ENCODE measurements at regions not wholly inside any gene's neighbourhood (a gene's known extent, or its start where the extent isn't known, plus 50 kb on each side); places are given as distances from the start of the nearest gene placed in this dataset.

DNA sequence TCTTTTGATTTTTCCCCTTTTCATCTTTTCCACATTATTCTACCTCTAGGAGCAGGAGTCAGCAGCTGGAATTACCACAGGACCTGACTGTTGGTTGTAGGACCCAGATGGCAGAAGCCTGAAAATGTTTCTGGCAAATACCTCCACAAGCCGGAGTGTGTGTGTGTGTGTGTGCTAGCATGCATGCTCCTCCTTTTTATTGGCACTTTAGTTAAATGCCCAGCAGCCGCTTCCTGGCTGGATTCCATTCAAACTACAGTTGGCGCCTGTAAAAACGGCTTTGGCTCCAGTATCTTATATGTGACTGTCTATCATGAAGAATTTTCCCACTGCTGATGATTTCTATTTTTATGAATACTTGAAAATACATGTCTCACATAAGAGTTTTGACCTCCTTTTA lies 319.7 kb upstream of the SP4 start:
- no peak for TF ChIP-seq DPF2 (IDR thresholded peaks at IDR 0.05)
- no peak for TF ChIP-seq EP300 (IDR thresholded peaks at IDR 0.05; ENCODE audit: borderline replicate concordance in 1 of 2, control insufficient read depth in 1 of 2, low read depth in 2 of 2, low read length in 2 of 2)
- TF ChIP-seq POLR2A (IDR thresholded peaks at IDR 0.05; ENCODE audit: low read depth, low read length) = no peak
- TF ChIP-seq CBX5 (IDR thresholded peaks at IDR 0.05; ENCODE audit: low read depth) = no peak
- no peak for TF ChIP-seq BCL11A (IDR thresholded peaks at IDR 0.05; ENCODE audit: low read depth, low read length)
- TF ChIP-seq, protein P1, sequence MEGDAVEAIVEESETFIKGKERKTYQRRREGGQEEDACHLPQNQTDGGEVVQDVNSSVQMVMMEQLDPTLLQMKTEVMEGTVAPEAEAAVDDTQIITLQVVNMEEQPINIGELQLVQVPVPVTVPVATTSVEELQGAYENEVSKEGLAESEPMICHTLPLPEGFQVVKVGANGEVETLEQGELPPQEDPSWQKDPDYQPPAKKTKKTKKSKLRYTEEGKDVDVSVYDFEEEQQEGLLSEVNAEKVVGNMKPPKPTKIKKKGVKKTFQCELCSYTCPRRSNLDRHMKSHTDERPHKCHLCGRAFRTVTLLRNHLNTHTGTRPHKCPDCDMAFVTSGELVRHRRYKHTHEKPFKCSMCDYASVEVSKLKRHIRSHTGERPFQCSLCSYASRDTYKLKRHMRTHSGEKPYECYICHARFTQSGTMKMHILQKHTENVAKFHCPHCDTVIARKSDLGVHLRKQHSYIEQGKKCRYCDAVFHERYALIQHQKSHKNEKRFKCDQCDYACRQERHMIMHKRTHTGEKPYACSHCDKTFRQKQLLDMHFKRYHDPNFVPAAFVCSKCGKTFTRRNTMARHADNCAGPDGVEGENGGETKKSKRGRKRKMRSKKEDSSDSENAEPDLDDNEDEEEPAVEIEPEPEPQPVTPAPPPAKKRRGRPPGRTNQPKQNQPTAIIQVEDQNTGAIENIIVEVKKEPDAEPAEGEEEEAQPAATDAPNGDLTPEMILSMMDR (IDR thresholded peaks at IDR 0.05 in 2 of 3, conservative IDR thresholded peaks at IDR 0.05 in 1 of 3; ENCODE audit: control insufficient read depth in 2 of 3, extremely low read depth in 1 of 3, insufficient read depth in 1 of 3, low read depth in 3 of 3, low read length in 3 of 3) = no peak
- no peak for TF ChIP-seq EGR1 (IDR thresholded peaks at IDR 0.05; ENCODE audit: borderline replicate concordance in 1 of 2, low read depth in 2 of 2, low read length in 2 of 2)
- TF ChIP-seq, protein P2, sequence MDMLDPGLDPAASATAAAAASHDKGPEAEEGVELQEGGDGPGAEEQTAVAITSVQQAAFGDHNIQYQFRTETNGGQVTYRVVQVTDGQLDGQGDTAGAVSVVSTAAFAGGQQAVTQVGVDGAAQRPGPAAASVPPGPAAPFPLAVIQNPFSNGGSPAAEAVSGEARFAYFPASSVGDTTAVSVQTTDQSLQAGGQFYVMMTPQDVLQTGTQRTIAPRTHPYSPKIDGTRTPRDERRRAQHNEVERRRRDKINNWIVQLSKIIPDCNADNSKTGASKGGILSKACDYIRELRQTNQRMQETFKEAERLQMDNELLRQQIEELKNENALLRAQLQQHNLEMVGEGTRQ (IDR thresholded peaks at IDR 0.05; ENCODE audit: borderline replicate concordance, low read depth, low read length) = no peak
- TF ChIP-seq CBX3 (IDR thresholded peaks at IDR 0.05; ENCODE audit: borderline replicate concordance, low read depth) = no peak
- TF ChIP-seq SIN3A (IDR thresholded peaks at IDR 0.05; ENCODE audit: low read depth, low read length) = no peak
- TF ChIP-seq, protein P3, sequence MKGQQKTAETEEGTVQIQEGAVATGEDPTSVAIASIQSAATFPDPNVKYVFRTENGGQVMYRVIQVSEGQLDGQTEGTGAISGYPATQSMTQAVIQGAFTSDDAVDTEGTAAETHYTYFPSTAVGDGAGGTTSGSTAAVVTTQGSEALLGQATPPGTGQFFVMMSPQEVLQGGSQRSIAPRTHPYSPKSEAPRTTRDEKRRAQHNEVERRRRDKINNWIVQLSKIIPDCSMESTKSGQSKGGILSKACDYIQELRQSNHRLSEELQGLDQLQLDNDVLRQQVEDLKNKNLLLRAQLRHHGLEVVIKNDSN (IDR thresholded peaks at IDR 0.05; ENCODE audit: borderline replicate concordance, extremely low read length, insufficient read depth, low read depth, low read length) = no peak
- TF ChIP-seq POLR2AphosphoS5 (IDR thresholded peaks at IDR 0.05; ENCODE audit: low read length) = no peak
